WTC11 (cell line): ENCODE measurements at regions not wholly inside any gene's neighbourhood (a gene's known extent, or its start where the extent isn't known, plus 50 kb on each side); places are given as distances from the start of the nearest gene placed in this dataset.

Experiments used
- ATAC-seq: fragments of 200-7000 bp; cut with Tn5 transposase; 2 replicates; pipeline ENCODE4 v1.10.0; 2021; ENCODE audit warnings: mild to moderate bottlenecking, moderate library complexity
- CTCF ChIA-PET: fragments of 300-600 bp; sonication (Branson Sonifier 250); formaldehyde crosslinking; loops from one replicate; lab custom pipeline; 2021; ENCODE audit warnings: antibody characterized with exemption; lab: Charles Lee
- POLR2A ChIA-PET: fragments of 350-600 bp; sonication (Branson Sonifier 250); formaldehyde crosslinking; loops from one replicate; lab custom pipeline; 2021; ENCODE audit warnings: antibody characterized with exemption; lab: Charles Lee
- DNase-seq: peaks from one replicate; pipeline ENCODE4 v3.0.0; 2021; ENCODE audit warnings: low spot score
- H3K27ac Mint-ChIP-seq: 2 replicates; pipeline ENCODE4 v1.8.0; 2021; ENCODE audit warnings: mixed read lengths
- H3K27me3 Mint-ChIP-seq: 2 replicates; pipeline ENCODE4 v1.8.0; 2021; ENCODE audit warnings: low read depth, mild to moderate bottlenecking, moderate library complexity, mixed read lengths
- H3K36me3 Mint-ChIP-seq: 2 replicates; pipeline ENCODE4 v1.8.0; 2021; ENCODE audit warnings: mixed read lengths
- H3K4me1 Mint-ChIP-seq: 2 replicates; pipeline ENCODE4 v1.8.0; 2022; ENCODE audit warnings: mixed read lengths
- H3K4me3 Mint-ChIP-seq: 2 replicates; pipeline ENCODE4 v1.8.0; 2021; ENCODE audit warnings: mild to moderate bottlenecking, moderate library complexity, mixed read lengths
- H3K9me3 Mint-ChIP-seq: 2 replicates; pipeline ENCODE4 v1.8.0; 2021; ENCODE audit warnings: mixed read lengths
- CREM ChIP-seq: sonication (generic); formaldehyde crosslinking; IDR thresholded peaks from 2 replicates; pipeline ENCODE4 v1.8.1; 2022; ENCODE audit warnings: mild to moderate bottlenecking, missing genetic modification reagents, moderate library complexity
- ESRRA ChIP-seq: sonication (generic); formaldehyde crosslinking; IDR thresholded peaks from 2 replicates; pipeline ENCODE4 v1.8.1; 2022; ENCODE audit warnings: mild to moderate bottlenecking, missing genetic modification reagents, borderline replicate concordance
- FOXP1 ChIP-seq: sonication (generic); formaldehyde crosslinking; IDR thresholded peaks from 2 replicates; pipeline ENCODE4 v1.8.0; 2022; ENCODE audit warnings: missing genetic modification reagents, mild to moderate bottlenecking, moderate library complexity, borderline replicate concordance
- JUN ChIP-seq: sonication (generic); formaldehyde crosslinking; IDR thresholded peaks from 2 replicates; pipeline ENCODE4 v1.8.0; 2023; ENCODE audit warnings: mild to moderate bottlenecking, missing genetic modification reagents
- KAT7 ChIP-seq: sonication (generic); formaldehyde crosslinking; IDR thresholded peaks from 2 replicates; pipeline ENCODE4 v1.8.1; 2023; ENCODE audit warnings: missing genetic modification reagents, mild to moderate bottlenecking, borderline replicate concordance
- MXD4 ChIP-seq: fragments of 250-450 bp; sonication (Bioruptor Pico); IDR thresholded peaks from 2 replicates; pipeline ENCODE4 v1.8.0; 2021; ENCODE audit warnings: mild to moderate bottlenecking, moderate library complexity, borderline replicate concordance
- NFE2L1 ChIP-seq: sonication (generic); formaldehyde crosslinking; IDR thresholded peaks from 2 replicates; pipeline ENCODE4 v1.8.1; 2023; ENCODE audit warnings: missing genetic modification reagents
- RELA ChIP-seq: sonication (generic); formaldehyde crosslinking; IDR thresholded peaks from 2 replicates; pipeline ENCODE4 v1.8.1; 2022; ENCODE audit warnings: missing genetic modification reagents, mild to moderate bottlenecking, borderline replicate concordance
- RORB ChIP-seq: fragments of 250-450 bp; sonication (Bioruptor Pico); IDR thresholded peaks from 2 replicates; pipeline ENCODE4 v1.9.0; 2021; ENCODE audit warnings: mild to moderate bottlenecking
- SMAD3 ChIP-seq: sonication (generic); formaldehyde crosslinking; IDR thresholded peaks from 2 replicates; pipeline ENCODE4 v1.8.0; 2022; ENCODE audit warnings: missing genetic modification reagents, mild to moderate bottlenecking, borderline replicate concordance
- TF ChIP-seq, protein P1 (sequence below): sonication (generic); formaldehyde crosslinking; IDR thresholded peaks from 2 replicates; pipeline ENCODE4 v1.8.1; 2022; ENCODE audit warnings: mild to moderate bottlenecking, missing genetic modification reagents, moderate library complexity, borderline replicate concordance
- TF ChIP-seq, protein P2 (sequence below): sonication (generic); formaldehyde crosslinking; IDR thresholded peaks from 2 replicates; pipeline ENCODE4 v1.8.1; 2022; ENCODE audit warnings: mild to moderate bottlenecking, moderate library complexity, missing genetic modification reagents
- TF ChIP-seq, protein P3 (sequence below): sonication (generic); formaldehyde crosslinking; IDR thresholded peaks from 2 replicates; pipeline ENCODE4 v1.8.0; 2023; ENCODE audit warnings: missing genetic modification reagents, mild to moderate bottlenecking, borderline replicate concordance
- TF ChIP-seq, protein P4 (sequence below): sonication (generic); formaldehyde crosslinking; IDR thresholded peaks from 2 replicates; pipeline ENCODE4 v1.8.0; 2022; ENCODE audit warnings: missing genetic modification reagents
- TF ChIP-seq, protein P5 (sequence below): sonication (generic); formaldehyde crosslinking; IDR thresholded peaks from 2 replicates; pipeline ENCODE4 v1.8.1; 2023; ENCODE audit warnings: mild to moderate bottlenecking, missing genetic modification reagents
- TF ChIP-seq, protein P6 (sequence below): fragments of 250-450 bp; sonication (Bioruptor Pico); IDR thresholded peaks from 2 replicates; pipeline ENCODE4 v2.1.2; 2022; ENCODE audit warnings: mild to moderate bottlenecking, moderate library complexity
- TF ChIP-seq, protein P7 (sequence below): sonication (generic); formaldehyde crosslinking; IDR thresholded peaks from 2 replicates; pipeline ENCODE4 v1.8.0; 2022; ENCODE audit warnings: mild to moderate bottlenecking, missing genetic modification reagents
- TF ChIP-seq, protein P8 (sequence below): sonication (generic); formaldehyde crosslinking; conservative IDR thresholded peaks from 2 replicates; pipeline ENCODE4 v1.8.1; 2022; ENCODE audit warnings: mild to moderate bottlenecking, missing genetic modification reagents
- TF ChIP-seq, protein P9 (sequence below): sonication (generic); formaldehyde crosslinking; IDR thresholded peaks from 2 replicates; pipeline ENCODE4 v1.8.1; 2023; ENCODE audit warnings: mild to moderate bottlenecking, missing genetic modification reagents, moderate library complexity

DNA sequence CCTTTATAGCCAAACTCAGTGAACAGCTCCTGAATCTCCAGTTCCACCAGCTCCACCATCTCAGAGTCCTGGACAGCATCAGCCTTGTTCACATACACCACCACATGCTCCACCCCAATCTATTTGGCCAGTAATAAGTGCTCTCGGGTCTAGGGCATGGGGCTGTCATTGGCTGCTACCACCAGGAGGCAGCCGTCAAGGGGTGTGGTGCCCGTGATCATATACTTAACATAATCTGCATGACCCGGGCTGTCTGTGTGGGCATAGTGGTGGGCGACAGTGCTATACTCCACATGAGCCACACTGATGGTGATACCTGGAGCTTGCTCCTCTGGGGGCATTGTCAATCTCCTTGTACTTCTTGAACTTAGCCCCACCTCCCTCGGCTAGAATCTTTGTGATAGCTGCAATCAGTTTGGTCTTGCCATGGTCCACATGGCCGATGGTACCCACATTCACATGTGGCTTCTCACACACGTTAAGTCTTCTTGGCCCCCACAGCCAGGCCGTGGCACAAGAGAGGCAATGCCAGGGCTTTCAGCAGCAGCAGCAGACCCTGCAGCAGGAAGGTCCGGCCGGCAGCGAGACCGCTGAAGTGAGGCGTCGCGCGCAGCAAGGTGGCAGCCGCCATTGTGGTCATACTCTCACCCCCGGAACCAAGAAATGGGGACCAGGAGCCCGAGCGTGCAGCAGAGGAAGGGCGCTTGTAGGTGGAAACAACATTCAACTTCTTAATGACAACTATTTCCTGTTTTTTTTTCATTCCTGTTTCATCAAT, 210.3 kb upstream of the WSB1 start:
- Mint-ChIP-seq H3K9me3 (peaks cover 91% of the 10 kb centered on the region), H3K4me1 (no peaks in the 10 kb centered on the region), H3K27ac (no peak overlapping the region), H3K36me3 (peaks cover 70% of the 10 kb centered on the region), H3K27me3 (peaks cover 6% of the 10 kb centered on the region), H3K4me3 (no peak overlapping the region)
- ChIA-PET POLR2A (no interaction called here), CTCF (no interaction called here)
- TF ChIP-seq, protein P1, sequence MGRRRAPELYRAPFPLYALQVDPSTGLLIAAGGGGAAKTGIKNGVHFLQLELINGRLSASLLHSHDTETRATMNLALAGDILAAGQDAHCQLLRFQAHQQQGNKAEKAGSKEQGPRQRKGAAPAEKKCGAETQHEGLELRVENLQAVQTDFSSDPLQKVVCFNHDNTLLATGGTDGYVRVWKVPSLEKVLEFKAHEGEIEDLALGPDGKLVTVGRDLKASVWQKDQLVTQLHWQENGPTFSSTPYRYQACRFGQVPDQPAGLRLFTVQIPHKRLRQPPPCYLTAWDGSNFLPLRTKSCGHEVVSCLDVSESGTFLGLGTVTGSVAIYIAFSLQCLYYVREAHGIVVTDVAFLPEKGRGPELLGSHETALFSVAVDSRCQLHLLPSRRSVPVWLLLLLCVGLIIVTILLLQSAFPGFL (CRISPR knock-in tag), result no peak
- TF ChIP-seq RORB (CRISPR knock-in tag), result no peak
- no peak for TF ChIP-seq RELA (CRISPR knock-in tag)
- no peak for TF ChIP-seq KAT7 (CRISPR knock-in tag)
- TF ChIP-seq, protein P2, sequence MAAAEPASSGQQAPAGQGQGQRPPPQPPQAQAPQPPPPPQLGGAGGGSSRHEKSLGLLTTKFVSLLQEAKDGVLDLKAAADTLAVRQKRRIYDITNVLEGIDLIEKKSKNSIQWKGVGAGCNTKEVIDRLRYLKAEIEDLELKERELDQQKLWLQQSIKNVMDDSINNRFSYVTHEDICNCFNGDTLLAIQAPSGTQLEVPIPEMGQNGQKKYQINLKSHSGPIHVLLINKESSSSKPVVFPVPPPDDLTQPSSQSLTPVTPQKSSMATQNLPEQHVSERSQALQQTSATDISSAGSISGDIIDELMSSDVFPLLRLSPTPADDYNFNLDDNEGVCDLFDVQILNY (CRISPR knock-in tag), result no peak
- TF ChIP-seq, protein P3, sequence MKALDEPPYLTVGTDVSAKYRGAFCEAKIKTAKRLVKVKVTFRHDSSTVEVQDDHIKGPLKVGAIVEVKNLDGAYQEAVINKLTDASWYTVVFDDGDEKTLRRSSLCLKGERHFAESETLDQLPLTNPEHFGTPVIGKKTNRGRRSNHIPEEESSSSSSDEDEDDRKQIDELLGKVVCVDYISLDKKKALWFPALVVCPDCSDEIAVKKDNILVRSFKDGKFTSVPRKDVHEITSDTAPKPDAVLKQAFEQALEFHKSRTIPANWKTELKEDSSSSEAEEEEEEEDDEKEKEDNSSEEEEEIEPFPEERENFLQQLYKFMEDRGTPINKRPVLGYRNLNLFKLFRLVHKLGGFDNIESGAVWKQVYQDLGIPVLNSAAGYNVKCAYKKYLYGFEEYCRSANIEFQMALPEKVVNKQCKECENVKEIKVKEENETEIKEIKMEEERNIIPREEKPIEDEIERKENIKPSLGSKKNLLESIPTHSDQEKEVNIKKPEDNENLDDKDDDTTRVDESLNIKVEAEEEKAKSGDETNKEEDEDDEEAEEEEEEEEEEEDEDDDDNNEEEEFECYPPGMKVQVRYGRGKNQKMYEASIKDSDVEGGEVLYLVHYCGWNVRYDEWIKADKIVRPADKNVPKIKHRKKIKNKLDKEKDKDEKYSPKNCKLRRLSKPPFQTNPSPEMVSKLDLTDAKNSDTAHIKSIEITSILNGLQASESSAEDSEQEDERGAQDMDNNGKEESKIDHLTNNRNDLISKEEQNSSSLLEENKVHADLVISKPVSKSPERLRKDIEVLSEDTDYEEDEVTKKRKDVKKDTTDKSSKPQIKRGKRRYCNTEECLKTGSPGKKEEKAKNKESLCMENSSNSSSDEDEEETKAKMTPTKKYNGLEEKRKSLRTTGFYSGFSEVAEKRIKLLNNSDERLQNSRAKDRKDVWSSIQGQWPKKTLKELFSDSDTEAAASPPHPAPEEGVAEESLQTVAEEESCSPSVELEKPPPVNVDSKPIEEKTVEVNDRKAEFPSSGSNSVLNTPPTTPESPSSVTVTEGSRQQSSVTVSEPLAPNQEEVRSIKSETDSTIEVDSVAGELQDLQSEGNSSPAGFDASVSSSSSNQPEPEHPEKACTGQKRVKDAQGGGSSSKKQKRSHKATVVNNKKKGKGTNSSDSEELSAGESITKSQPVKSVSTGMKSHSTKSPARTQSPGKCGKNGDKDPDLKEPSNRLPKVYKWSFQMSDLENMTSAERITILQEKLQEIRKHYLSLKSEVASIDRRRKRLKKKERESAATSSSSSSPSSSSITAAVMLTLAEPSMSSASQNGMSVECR, result no peak
- no peak for TF ChIP-seq NFE2L1 (CRISPR knock-in tag)
- no peak for TF ChIP-seq ESRRA
- TF ChIP-seq MXD4 (CRISPR knock-in tag), result no peak
- TF ChIP-seq, protein P4, sequence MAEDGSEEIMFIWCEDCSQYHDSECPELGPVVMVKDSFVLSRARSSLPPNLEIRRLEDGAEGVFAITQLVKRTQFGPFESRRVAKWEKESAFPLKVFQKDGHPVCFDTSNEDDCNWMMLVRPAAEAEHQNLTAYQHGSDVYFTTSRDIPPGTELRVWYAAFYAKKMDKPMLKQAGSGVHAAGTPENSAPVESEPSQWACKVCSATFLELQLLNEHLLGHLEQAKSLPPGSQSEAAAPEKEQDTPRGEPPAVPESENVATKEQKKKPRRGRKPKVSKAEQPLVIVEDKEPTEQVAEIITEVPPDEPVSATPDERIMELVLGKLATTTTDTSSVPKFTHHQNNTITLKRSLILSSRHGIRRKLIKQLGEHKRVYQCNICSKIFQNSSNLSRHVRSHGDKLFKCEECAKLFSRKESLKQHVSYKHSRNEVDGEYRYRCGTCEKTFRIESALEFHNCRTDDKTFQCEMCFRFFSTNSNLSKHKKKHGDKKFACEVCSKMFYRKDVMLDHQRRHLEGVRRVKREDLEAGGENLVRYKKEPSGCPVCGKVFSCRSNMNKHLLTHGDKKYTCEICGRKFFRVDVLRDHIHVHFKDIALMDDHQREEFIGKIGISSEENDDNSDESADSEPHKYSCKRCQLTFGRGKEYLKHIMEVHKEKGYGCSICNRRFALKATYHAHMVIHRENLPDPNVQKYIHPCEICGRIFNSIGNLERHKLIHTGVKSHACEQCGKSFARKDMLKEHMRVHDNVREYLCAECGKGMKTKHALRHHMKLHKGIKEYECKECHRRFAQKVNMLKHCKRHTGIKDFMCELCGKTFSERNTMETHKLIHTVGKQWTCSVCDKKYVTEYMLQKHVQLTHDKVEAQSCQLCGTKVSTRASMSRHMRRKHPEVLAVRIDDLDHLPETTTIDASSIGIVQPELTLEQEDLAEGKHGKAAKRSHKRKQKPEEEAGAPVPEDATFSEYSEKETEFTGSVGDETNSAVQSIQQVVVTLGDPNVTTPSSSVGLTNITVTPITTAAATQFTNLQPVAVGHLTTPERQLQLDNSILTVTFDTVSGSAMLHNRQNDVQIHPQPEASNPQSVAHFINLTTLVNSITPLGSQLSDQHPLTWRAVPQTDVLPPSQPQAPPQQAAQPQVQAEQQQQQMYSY (CRISPR knock-in tag), result no peak
- no peak for TF ChIP-seq CREM (CRISPR knock-in tag)
- TF ChIP-seq, protein P5, sequence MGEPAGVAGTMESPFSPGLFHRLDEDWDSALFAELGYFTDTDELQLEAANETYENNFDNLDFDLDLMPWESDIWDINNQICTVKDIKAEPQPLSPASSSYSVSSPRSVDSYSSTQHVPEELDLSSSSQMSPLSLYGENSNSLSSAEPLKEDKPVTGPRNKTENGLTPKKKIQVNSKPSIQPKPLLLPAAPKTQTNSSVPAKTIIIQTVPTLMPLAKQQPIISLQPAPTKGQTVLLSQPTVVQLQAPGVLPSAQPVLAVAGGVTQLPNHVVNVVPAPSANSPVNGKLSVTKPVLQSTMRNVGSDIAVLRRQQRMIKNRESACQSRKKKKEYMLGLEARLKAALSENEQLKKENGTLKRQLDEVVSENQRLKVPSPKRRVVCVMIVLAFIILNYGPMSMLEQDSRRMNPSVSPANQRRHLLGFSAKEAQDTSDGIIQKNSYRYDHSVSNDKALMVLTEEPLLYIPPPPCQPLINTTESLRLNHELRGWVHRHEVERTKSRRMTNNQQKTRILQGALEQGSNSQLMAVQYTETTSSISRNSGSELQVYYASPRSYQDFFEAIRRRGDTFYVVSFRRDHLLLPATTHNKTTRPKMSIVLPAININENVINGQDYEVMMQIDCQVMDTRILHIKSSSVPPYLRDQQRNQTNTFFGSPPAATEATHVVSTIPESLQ, result no peak
- TF ChIP-seq, protein P6, sequence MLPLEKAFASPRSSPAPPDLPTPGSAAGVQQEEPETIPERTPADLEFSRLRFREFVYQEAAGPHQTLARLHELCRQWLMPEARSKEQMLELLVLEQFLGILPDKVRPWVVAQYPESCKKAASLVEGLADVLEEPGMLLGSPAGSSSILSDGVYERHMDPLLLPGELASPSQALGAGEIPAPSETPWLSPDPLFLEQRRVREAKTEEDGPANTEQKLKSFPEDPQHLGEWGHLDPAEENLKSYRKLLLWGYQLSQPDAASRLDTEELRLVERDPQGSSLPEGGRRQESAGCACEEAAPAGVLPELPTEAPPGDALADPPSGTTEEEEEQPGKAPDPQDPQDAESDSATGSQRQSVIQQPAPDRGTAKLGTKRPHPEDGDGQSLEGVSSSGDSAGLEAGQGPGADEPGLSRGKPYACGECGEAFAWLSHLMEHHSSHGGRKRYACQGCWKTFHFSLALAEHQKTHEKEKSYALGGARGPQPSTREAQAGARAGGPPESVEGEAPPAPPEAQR (CRISPR knock-in tag), result no peak
- TF ChIP-seq FOXP1 (CRISPR knock-in tag), result no peak
- no peak for TF ChIP-seq JUN (CRISPR knock-in tag)
- TF ChIP-seq SMAD3 (CRISPR knock-in tag), result no peak
- TF ChIP-seq, protein P7, sequence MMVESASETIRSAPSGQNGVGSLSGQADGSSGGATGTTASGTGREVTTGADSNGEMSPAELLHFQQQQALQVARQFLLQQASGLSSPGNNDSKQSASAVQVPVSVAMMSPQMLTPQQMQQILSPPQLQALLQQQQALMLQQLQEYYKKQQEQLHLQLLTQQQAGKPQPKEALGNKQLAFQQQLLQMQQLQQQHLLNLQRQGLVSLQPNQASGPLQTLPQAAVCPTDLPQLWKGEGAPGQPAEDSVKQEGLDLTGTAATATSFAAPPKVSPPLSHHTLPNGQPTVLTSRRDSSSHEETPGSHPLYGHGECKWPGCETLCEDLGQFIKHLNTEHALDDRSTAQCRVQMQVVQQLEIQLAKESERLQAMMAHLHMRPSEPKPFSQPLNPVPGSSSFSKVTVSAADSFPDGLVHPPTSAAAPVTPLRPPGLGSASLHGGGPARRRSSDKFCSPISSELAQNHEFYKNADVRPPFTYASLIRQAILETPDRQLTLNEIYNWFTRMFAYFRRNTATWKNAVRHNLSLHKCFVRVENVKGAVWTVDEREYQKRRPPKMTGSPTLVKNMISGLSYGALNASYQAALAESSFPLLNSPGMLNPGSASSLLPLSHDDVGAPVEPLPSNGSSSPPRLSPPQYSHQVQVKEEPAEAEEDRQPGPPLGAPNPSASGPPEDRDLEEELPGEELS (CRISPR knock-in tag), result no peak
- TF ChIP-seq, protein P8, sequence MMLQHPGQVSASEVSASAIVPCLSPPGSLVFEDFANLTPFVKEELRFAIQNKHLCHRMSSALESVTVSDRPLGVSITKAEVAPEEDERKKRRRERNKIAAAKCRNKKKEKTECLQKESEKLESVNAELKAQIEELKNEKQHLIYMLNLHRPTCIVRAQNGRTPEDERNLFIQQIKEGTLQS, result no peak
- TF ChIP-seq, protein P9, sequence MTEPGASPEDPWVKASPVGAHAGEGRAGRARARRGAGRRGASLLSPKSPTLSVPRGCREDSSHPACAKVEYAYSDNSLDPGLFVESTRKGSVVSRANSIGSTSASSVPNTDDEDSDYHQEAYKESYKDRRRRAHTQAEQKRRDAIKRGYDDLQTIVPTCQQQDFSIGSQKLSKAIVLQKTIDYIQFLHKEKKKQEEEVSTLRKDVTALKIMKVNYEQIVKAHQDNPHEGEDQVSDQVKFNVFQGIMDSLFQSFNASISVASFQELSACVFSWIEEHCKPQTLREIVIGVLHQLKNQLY (CRISPR knock-in tag), result no peak
- ATAC-seq (no peak), DNase-seq (no peak)
